GM13977 (cell line): ENCODE measurements at regions not wholly inside any gene's neighbourhood (a gene's known extent, or its start where the extent isn't known, plus 50 kb on each side); places are given as distances from the start of the nearest gene placed in this dataset.

ENCODE experiments used
- DNase-seq: peaks from one replicate; pipeline ENCODE4 v3.0.0; 2012; ENCODE audit warnings: low spot score
- CTCF ChIP-seq: IDR thresholded peaks from 2 replicates; pipeline ENCODE4 v1.5.1; 2012; ENCODE audit warnings: mild to moderate bottlenecking, control low read depth; ENCODE audit not compliant: insufficient read depth; ENCODE audit errors: extremely low read depth, missing control alignments
- in situ Hi-C: fragments of 300-500 bp; cut with MboI; formaldehyde crosslinking; loops from one replicate; pipeline ENCODE4 v1.12.0; 2022; ENCODE audit warnings: low sequenced_read_pairs, low pct_unique_long_range_greater_than_20kb, mixed read lengths, inconsistent platforms; ENCODE audit not compliant: unreplicated experiment

GRCh38 chr11:43545610-43546009 lies 134.9 kb upstream of the HSD17B12 start:
- in situ Hi-C loops, result no loop called here
- DNase-seq, result no peak
- no peak for TF ChIP-seq CTCF

DNA sequence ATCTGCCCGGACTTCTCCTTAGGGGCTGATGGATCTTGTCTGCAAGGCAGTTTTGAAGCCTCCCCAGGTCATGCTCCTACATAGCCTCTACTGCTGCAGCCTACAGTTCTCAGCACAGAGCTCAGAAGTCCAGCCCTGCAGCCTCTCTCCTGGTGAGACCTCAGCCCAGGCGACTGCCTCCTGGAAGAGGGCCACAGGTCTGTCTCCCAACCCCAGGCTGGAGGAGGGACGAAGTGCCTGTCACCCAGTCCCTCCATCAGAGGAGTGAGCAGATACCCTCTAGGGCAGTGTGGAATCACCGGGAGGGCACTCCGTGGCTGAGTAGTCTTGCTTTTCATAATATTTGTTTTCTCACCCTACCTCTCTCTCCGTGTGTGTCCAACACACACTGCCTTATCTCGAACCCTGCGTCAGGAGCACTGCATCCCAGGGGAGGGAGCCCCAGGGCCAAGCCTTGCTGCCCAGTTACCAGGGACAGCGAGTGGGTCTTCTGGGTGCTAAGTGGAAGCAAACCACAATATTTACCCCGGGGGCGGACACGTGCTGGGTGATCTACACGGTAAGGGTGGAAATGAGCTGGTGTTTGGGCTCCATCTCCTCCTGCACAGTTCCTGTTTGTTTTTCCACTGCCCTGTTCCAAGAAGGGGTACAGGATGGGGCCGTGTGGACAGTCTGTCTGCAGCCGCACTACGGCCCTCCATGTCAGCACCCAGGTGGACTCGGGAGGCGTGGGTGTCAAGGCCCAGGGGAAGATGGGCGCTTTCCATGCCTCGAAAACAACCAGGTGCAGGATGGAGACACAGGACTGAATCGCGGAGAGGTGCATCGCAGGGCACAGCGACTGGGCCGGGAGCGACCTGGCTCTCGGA lies 133.7 kb upstream of the HSD17B12 start:
- in situ Hi-C loops, result no loop called here
- no peak for TF ChIP-seq CTCF
- DNase-seq, result no peak

GRCh38 chr11:43547430-43547831 lies 133.1 kb upstream of the HSD17B12 start:
- no peak for DNase-seq
- TF ChIP-seq CTCF, result no peak
- in situ Hi-C loops, result no loop called here

GRCh38 chr11:43547889-43548381 lies 132.6 kb upstream of the HSD17B12 start:
- no peak for TF ChIP-seq CTCF
- in situ Hi-C loops, result no loop called here
- DNase-seq, result no peak

DNA sequence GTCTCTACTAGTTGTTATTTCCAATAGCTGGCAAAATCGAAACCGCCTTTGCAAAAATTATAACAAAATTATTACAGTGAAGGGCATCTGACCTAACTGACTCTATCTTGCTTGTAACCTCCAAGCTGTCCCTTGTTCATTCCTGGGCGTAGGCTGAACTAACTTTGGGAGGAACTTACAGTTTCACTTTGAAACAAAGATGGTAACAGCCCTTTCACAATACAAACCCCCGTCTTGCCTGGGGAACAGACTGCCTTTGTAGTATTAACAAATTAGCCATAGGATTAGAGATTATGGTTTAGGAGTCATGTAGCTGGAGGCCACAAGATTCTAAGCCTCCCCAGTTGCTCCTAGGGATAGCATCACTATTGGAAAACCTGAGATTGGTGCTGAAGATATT lies 131.6 kb upstream of the HSD17B12 start:
- in situ Hi-C loops, result no loop called here
- no peak for TF ChIP-seq CTCF
- no peak for DNase-seq

- in situ Hi-C loops, result no loop called here
- TF ChIP-seq CTCF, result no peak
- no peak for DNase-seq
These were observed 130.9 kb upstream of the HSD17B12 start for GRCh38 chr11:43549624-43550023.
